ENCODE measurements at regions not wholly inside any gene's neighbourhood (a gene's known extent, or its start where the extent isn't known, plus 50 kb on each side); places are given as distances from the start of the nearest gene placed in this dataset.

DNA sequence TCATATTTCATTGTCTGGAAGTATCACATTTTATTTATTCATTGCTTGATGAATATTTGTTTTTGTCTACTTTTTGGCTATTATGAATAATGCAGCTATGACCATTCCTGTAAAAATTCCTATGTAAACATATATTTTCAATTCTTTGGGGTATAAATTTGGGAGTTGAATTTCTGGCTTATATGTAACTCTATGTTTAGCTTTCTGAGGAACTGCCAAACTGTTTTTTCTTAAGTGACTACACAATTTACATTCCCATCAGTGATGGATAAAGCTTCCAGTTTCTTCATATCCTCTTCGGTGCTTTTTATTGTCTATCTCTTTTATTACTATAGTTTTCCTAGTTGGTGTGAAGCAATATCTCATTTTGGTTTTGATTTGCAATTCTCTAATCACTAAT, 115.6 kb upstream of the CXCL12 start:
- TF ChIP-seq EZH2 (IDR thresholded peaks at IDR 0.05; ENCODE audit: low read depth) (no peak), CTCF (conservative IDR thresholded peaks at IDR 0.05) (no peak)

Data from PC-9 (cell line).